Aorta (tissue), 5 donors: ENCODE measurements at regions not wholly inside any gene's neighbourhood (a gene's known extent, or its start where the extent isn't known, plus 50 kb on each side); places are given as distances from the start of the nearest gene placed in this dataset.
A peak's percentile ranks its signal among the peaks of the same experiment; 100 is the strongest.

Experiments
- ATAC-seq: fragments of 200-7000 bp; cut with Tn5 transposase; one replicate; pipeline ENCODE4 v1.9.1; 2022; ENCODE audit warnings: moderate library complexity; ENCODE audit not compliant: low FRiP score
- DNase-seq, 2 donors: peaks; one replicate each; pipeline ENCODE4 v3.0.0-alpha.2; 2020
- H3K27ac ChIP-seq, 2 donors: one replicate each; pipeline ENCODE4 v1.5.1; 2013; ENCODE audit warnings: low read length in 2 of 2, mild to moderate bottlenecking in 2 of 2, moderate library complexity in 2 of 2, control low read depth in 1 of 2, inconsistent platforms in 1 of 2, low read depth in 1 of 2
- H3K27me3 ChIP-seq, 2 donors: one replicate each; pipeline ENCODE4 v1.6.1; 2013; ENCODE audit warnings: control low read depth in 1 of 2, low read length in 1 of 2, mild to moderate bottlenecking in 1 of 2, moderate library complexity in 1 of 2; ENCODE audit not compliant: insufficient read depth in 2 of 2, control insufficient read depth in 1 of 2
- H3K36me3 ChIP-seq, 2 donors: one replicate each; pipeline ENCODE4 v1.6.1; 2013; ENCODE audit warnings: control low read depth in 1 of 2, low read length in 1 of 2, mild to moderate bottlenecking in 1 of 2; ENCODE audit not compliant: insufficient read depth in 2 of 2, control insufficient read depth in 1 of 2
- H3K4me1 ChIP-seq, 2 donors: one replicate each; pipeline ENCODE4 v1.6.1; 2013; ENCODE audit warnings: low read length in 2 of 2, control low read depth in 1 of 2, mild to moderate bottlenecking in 1 of 2, moderate library complexity in 1 of 2; ENCODE audit not compliant: insufficient read depth in 2 of 2, control insufficient read depth in 1 of 2
- H3K4me3 ChIP-seq, 2 donors: one replicate each; pipeline ENCODE4 v1.5.1; 2013; ENCODE audit warnings: low read length in 2 of 2, control low read depth in 1 of 2, mild to moderate bottlenecking in 1 of 2
- H3K9me3 ChIP-seq: one replicate; pipeline ENCODE4 v1.6.1; 2013; ENCODE audit warnings: mild to moderate bottlenecking, low read length; ENCODE audit not compliant: control insufficient read depth
- WGBS, 2 donors: extraction: QIAGEN DNeasy Blood & Tissue Kit; methylation state at CpG; one replicate each; pipeline ENCODE4 v1.1.7; 2013; 5-methylcytosine and 5-hydroxymethylcytosine counted together
- intact Hi-C, 2 donors: fragments of 100-400 bp; cut with DNase I; formaldehyde crosslinking; loops; one replicate each; pipeline versions ENCODE4 v1.14.2 to v1.15.0; 2022
- donor health status: healthy with polysubstance abuse.
- donor health status: Bipolar disorder and iron deficiency.
- donor health status: DM: no; HTN: no; CAD: no.
- donor health status: DM: no; HTN: no; CAD: no.
- donor health status: DM: yes; HTN: yes; CAD: no.

- DNase-seq (no peak), ATAC-seq (no peak)
- Histone ChIP-seq H3K4me1 (no peaks in the 10 kb centered on the region), H3K27me3 (no peaks in the 10 kb centered on the region), H3K27ac (no peak overlapping the region), H3K4me3 (no peak overlapping the region), H3K36me3 (no peaks in the 10 kb centered on the region), H3K9me3 (peaks cover 2% of the 10 kb centered on the region)
- intact Hi-C loops: no loop called here
- WGBS, 2 donors: 65 to 66% methylated on average over 4 of the region's 4 CpGs
Observed at GRCh38 chr10:120760253-120760652, 90.9 kb upstream of the WDR11 start.

- no peaks in the 10 kb centered on the region for H3K4me1 ChIP-seq
- peaks cover 2% of the 10 kb centered on the region for H3K9me3 ChIP-seq
- DNase-seq (no peak), ATAC-seq (no peak)
- H3K27me3 ChIP-seq: no peaks in the 10 kb centered on the region
- intact Hi-C loops: no loop called here
- H3K36me3 ChIP-seq: no peaks in the 10 kb centered on the region
- H3K27ac ChIP-seq: no peak overlapping the region
- H3K4me3 ChIP-seq: no peak overlapping the region
- 56 to 57% methylated on average over 5 of the region's 5 CpGs for WGBS, 2 donors
Observed at GRCh38 chr10:120761951-120762350, 89.2 kb upstream of the WDR11 start.

- Histone ChIP-seq H3K4me3 (no peak overlapping the region), H3K36me3 (no peaks in the 10 kb centered on the region), H3K27me3 (peaks cover 0 to 2% of the 10 kb centered on the region in 2 donors), H3K4me1 (no peaks in the 10 kb centered on the region), H3K9me3 (peaks cover 2% of the 10 kb centered on the region), H3K27ac (no peak overlapping the region)
- 18 to 36% methylated on average over 1 of the region's 1 CpG for WGBS, 2 donors
- ATAC-seq (no peak), DNase-seq (no peak)
- intact Hi-C loops: no loop called here
Observed at GRCh38 chr10:120765226-120765803, 85.8 kb upstream of the WDR11 start.

- Histone ChIP-seq H3K9me3 (no peaks in the 10 kb centered on the region), H3K4me1 (no peaks in the 10 kb centered on the region), H3K4me3 (no peak overlapping the region), H3K27ac (no peak overlapping the region), H3K36me3 (no peaks in the 10 kb centered on the region), H3K27me3 (peaks cover 0 to 2% of the 10 kb centered on the region in 2 donors)
- intact Hi-C loops: no loop called here
- ATAC-seq: no peak
- 70 to 71% methylated on average over 3 of the region's 3 CpGs for WGBS, 2 donors
- DNase-seq: no peak
Observed at GRCh38 chr10:120768227-120768626, 82.9 kb upstream of the WDR11 start.

- ATAC-seq (no peak), DNase-seq (no peak)
- no peak overlapping the region for H3K27ac ChIP-seq
- intact Hi-C loops: no loop called here
- no peaks in the 10 kb centered on the region for H3K9me3 ChIP-seq
- peaks cover 0 to 2% of the 10 kb centered on the region in 2 donors for H3K27me3 ChIP-seq
- no peak overlapping the region for H3K4me3 ChIP-seq
- WGBS, 2 donors: 26 to 35% methylated on average over 4 of the region's 4 CpGs
- H3K4me1 ChIP-seq: no peaks in the 10 kb centered on the region
- no peaks in the 10 kb centered on the region for H3K36me3 ChIP-seq
Observed at GRCh38 chr10:120770496-120770895, 80.7 kb upstream of the WDR11 start.

- Histone ChIP-seq H3K4me3 (no peak overlapping the region), H3K36me3 (no peaks in the 10 kb centered on the region), H3K27me3 (no peaks in the 10 kb centered on the region), H3K9me3 (no peaks in the 10 kb centered on the region), H3K27ac (no peak overlapping the region), H3K4me1 (no peaks in the 10 kb centered on the region)
- 62 to 70% methylated on average over 1 of the region's 1 CpG for WGBS, 2 donors
- intact Hi-C loops: no loop called here
- ATAC-seq (no peak), DNase-seq (no peak)
Observed at GRCh38 chr10:120776442-120776841, 74.7 kb upstream of the WDR11 start.

GRCh38 chr10:120782336-120782735 is 68.8 kb upstream of the WDR11 start:
- H3K9me3 ChIP-seq: no peaks in the 10 kb centered on the region
- H3K27ac ChIP-seq: no peak overlapping the region
- no peak for ATAC-seq
- WGBS, 2 donors: 76 to 81% methylated on average over 3 of the region's 3 CpGs
- H3K36me3 ChIP-seq: no peaks in the 10 kb centered on the region
- no peaks in the 10 kb centered on the region for H3K4me1 ChIP-seq
- no peaks in the 10 kb centered on the region for H3K27me3 ChIP-seq
- no peak for DNase-seq
- intact Hi-C loops: no loop called here
- no peak overlapping the region for H3K4me3 ChIP-seq

GRCh38 chr10:120783098-120783497 is 68.1 kb upstream of the WDR11 start:
- Histone ChIP-seq H3K36me3 (no peaks in the 10 kb centered on the region), H3K4me1 (no peaks in the 10 kb centered on the region), H3K4me3 (no peak overlapping the region), H3K27me3 (no peaks in the 10 kb centered on the region), H3K27ac (no peak overlapping the region), H3K9me3 (no peaks in the 10 kb centered on the region)
- DNase-seq (no peak), ATAC-seq (no peak)
- intact Hi-C loops: no loop called here
- WGBS, 2 donors: 66 to 85% methylated on average over 5 of the region's 5 CpGs

GRCh38 chr10:120783867-120784266 is 67.3 kb upstream of the WDR11 start:
- Histone ChIP-seq H3K4me1 (no peaks in the 10 kb centered on the region), H3K27me3 (no peaks in the 10 kb centered on the region), H3K9me3 (no peaks in the 10 kb centered on the region), H3K27ac (no peak overlapping the region), H3K36me3 (no peaks in the 10 kb centered on the region), H3K4me3 (no peak overlapping the region)
- intact Hi-C loops: no loop called here
- 68 to 70% methylated on average over 6 of the region's 6 CpGs for WGBS, 2 donors
- no peak for ATAC-seq
- peak in 1 of 2 donors; percentile 54 for DNase-seq
